ENCODE measurements at regions not wholly inside any gene's neighbourhood (a gene's known extent, or its start where the extent isn't known, plus 50 kb on each side); places are given as distances from the start of the nearest gene placed in this dataset.

DNA sequence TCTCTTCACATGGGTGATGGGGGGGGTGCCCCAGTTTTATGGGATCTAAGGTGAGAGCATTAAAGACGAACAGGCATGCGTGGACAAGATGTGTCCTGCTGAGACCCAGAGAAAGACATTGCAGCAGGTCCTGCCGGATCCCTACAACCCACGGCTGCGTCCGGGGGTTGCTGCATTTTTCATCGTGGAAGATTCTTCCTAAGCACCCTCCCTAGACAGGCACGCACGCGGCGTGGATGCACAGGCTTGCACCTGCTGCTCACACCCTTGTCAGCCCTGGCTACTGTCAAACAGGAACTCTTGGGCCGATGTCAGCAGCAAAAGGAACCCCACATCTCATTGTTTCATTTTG is 280.6 kb upstream of the RTL1 start:
- DNase-seq, result no peak

DNA sequence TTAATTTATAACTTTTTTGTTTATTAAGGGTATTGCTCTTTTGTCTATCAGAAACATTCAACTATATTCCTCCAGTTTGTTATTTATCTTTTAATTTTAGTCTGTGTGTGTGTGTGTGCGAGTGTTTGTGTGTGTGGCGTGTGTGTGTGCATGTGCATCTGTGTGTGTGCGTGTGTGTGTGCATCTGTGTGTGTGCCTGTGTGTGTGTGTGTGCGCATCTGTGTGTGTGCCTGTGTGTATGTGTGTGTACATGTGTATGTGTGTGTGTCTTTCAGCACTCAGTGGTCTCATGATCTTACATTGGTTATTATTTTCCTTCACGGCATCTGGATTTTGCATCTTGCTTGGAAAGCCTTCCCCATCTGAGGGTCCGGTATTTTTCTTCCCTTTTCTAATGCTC is 281.1 kb upstream of the RTL1 start:
- DNase-seq, result no peak

DNA sequence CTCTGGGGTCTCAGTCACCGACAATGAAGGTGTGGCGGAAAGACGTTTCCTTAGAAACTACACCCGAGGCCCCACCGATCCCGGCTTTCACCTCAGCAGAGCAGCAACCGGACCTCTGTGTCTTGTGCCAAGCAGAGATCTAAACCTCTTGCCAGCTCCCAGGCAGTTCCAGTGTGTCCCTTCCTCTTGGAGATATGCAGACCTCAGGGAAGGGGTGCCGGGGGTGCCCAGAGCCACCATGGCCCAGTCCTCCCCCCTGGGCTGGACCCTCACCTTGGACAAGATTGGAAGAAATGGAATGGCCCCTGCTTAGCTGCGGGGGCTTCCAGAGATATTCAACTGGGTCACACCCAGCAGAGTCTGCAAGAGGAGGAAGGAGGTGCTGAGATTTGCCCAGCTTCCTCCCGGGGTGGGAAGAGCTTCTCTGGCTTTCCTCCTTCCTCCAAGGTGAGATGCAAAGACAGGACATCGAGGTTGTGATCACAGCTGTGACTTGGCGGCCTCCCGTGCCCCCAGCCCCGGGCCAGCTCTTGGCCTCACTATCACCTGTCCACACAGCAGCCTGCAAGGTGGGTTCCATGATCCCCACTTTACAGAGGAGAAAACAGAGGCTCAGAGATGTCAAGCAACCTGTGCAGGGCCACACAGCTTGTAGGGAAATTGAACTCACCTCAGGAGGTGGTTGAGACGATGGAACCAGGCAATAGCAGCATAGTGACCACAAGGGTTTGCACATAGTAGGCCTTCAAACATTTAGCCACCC is 281.7 kb upstream of the RTL1 start:
- DNase-seq, result no peak

DNA sequence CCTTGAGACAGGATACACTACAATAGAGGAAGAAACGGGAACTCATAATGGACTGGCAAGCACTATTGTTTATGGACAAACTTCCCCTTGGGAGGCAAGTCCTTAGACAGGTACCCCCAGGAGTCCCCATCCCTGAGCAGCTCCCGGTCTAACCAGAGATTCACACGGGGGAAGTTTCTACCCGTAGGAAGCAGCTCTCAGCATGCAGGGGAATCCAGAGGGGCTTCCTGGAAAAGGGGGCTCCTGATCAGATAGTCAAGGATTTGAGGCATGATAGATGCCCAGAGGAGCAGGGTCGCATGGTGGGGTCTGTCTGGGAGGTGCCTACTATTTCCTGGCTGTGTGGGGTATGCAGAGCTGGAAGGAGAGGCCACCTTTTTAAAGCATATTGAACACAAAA is 282.4 kb upstream of the RTL1 start:
- no peak for DNase-seq

DNA sequence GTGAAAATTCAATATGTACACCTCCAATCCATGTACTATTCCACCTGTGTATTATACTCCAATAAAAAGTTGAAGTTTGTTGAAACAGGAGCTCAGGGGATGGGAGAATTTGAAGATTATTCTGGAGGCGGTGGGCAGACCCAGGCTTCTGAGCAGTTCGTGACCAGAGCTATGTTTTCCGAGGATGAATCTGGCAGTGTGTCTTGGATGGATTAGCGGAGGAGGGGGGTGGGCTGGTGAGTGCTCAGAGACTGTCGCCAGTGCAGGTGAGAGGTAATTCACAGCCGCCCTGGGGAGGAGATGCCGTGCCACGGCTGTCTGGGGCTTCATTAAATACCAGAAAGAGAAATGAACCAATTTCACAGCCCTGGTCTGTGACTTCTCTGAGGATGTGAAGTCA is 283.0 kb upstream of the RTL1 start:
- DNase-seq, result no peak

DNA sequence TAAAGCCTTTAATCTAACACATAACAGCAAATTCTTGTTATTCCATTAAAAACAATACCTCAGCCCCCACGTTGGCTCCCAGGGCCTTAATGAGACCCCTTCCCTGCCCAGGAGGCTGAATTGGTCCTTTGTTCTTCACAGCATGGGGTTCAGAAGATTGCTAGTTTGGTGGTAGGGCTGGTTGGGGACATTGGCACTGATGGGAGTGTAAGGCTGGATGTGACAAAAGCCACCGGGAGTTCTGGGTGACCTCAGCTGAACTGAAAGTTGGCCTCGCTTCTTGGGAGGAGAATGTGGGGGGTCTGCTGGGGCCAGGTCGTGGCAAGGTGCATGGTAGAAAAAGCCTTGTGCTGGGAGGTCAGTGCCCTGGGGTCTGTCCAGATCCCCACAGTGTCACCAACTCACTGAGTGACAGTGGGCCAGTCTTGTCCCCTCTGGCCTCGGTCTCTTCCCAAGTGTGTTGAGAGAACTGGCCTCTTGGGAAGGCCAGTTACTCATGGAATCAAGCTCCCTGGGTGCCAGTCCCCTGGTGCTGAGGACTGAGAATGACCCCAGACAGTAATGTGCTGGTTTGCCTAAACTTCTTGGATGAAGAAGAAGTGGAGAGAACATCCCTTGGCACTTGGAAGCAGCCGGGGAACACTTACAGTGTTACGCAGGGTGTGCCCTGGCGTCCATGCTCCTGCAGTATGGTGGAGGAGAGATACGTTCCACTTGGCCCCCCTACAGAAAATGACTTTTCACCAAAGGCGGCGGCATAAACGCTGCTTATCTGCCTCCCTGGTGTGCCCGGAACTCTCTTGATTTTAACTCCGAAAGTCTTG is 283.7 kb upstream of the RTL1 start:
- DNase-seq, result no peak

DNA sequence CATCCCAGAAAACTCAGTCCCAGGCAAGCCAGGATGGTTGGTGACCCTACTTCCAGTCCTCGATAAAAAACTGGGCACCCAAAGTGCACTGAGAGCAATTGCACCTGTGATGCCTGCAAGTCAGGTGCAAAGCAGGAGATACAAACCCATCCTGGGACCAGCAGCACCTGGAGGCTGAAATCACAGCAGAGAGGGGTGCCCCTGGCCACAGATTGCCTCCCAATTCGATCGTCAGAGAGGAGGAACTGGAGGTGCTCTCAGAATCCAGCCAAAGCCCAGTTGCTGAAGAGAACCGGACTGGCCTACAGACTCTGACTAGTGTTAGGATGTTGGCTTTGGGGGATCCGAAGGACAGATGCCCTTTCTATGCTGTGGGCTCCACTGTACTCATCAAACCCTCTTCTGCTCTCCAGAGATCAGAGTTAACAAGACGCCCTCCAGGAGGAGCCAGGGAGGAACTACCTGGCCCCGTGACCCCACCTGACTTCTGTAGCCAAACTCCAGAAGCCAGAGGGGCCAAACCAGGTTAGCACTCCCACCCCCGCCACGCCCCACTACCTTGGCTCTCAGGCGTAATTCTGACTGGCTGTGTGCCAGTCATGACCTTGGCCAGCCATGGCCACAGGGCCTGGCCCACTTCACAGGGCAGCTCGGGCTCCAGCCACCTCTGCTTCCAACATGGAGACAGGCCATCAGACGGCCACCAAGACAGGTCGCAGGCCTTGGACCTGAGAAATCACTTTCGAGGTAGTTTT is 284.5 kb upstream of the RTL1 start:
- no peak for DNase-seq

DNA sequence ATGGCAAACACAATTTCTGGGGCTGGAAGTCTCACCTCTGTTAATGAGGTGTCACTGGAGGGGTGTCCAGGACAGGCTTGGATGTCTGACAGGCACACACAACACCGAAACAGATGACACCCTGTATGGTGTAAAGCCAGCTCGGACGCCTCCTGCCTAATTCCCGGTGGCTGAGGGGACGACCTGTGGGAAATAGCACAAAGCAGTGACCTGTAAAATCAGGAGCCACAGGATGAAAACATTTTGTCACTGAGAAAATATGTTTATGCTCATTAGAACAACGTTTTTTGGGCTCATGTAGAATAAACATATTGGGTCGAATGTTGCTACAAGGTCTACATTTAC is 285.0 kb upstream of the RTL1 start:
- no peak for DNase-seq

DNA sequence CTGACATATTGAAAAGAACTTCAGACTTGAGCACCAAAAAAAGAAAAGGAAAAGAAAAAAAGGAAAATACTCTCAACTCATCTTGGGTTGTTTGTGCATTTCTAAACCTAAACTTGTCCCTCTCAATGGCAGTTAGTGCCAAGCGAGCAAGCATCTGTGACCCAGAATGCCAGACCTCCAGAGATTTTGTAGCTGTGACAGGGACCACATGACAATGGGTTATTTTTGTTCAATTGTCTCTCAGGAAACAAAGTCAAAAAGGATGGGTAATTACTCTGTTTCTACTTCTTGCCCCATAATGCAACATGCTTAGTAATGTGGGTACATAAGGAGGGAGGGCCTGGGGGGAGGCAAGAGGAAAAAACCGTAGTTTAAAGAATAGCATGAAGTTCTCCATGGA is 285.7 kb upstream of the RTL1 start:
- no peak for DNase-seq

DNA sequence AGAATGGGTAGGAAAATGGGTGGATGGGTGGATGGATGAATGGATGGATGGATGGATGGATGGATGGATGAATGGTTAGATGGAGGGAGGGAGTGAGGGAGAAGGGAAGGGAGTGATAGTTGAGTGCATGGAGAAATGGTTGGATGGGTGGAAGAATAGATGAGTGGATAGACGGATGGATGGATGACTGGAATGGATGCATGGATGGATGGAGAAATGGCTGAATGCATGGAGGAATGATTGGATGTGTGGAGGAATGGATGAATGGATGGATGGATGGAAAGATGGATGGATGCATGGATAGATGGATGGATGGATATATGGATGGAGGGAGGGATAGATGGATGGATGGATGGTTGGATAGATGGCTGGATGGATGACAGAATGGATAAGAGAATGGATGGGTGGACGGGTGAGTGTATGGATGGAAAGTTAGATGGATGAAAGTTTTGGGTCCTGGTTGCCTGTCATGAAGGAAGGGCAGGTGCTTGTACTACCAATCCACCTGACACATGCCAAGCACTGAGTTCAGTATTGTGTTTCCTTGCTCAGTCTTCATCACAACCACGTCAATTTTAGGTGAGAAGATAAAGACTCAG is 286.5 kb upstream of the RTL1 start:
- no peak for DNase-seq

DNA sequence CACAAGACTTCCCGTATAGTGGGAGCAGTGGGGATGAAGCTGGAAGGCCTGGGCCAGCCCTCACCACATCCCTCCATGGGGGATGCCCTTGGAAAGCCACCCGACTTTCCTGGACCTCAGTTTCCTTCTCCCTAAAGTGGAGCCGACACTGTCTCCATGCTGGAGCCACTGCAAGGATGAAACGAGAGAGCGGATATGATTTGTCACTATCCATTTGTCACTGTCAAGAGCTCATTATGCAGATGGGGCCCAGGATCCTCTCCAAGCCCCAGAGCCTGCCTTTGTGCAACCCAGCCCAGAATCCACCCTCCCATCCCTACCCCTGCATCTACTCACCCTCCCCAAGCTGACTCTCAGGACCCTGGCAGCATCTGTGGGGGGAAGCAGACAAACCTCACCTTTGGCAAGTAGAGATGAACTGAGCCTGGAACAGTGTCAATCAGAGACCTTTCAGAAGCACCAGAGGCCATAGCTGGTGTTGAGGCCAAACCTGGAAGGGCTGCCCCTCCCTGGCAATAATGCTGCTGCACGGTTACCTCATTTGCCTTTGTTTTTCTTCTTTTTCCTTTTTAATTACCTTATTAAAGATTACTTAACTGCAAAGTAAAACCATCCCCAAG is 287.7 kb upstream of the RTL1 start:
- DNase-seq, result no peak

DNA sequence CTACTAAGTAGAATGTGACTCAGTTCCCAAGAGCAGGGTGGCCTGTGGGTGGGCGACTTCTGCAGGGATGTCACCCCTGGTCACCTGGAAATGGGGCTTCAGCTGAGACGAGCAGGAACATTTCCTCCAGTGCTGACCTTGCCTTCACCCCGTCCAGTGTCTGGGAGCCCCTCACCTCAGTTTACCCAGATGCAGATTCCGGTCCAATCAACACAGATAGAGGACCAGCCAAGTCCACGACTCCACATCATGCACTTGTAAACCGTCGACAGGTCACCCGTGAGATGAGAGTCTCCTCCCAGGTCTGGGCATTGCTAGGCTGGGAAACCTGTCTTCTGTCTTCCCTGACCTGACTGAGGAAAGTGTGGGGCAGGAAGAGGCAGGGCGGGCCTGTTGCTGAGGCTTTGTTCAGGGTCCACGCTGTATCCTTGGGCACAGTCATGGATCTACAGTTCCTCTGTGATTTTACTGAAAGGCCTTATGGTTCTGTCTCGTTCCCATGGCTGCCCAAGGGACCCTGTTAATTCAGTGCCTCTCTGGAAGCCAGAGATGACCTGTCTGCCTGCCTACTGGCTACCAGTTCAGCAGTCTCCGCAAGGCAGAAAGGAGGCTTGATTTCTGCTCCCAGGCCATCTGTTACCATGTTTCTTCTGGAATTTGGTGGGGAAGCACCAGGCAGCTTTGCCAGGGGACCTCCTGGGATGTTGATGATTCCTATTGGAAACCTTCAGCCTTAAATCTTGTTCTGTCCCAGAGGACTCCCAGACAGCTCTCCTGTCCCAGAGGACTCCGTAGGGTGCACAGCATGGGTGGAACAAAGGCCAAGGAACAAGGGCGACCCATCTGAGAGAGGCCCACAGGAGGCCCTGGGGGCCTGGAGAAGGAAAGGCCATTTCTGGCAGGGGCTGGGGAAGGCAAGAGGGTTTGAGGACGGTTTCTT is 288.5 kb upstream of the RTL1 start:
- DNase-seq, result no peak

DNA sequence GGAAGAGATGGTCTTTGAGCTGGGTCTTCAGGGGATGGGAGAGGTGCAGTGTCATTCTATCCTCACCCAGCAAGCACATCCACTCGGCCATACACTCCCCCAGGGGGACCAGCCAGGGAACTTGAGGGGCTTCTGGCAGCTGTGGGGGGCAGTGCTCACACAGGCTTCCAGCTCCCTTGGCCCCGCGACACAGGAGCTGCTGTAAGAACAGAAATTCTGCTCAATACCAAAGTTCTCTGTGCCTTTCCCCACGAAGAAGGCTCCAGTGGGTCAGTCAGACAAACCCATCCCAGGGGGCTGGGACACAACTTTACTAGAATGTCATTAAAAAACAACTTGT is 289.1 kb upstream of the RTL1 start:
- no peak for DNase-seq

DNA sequence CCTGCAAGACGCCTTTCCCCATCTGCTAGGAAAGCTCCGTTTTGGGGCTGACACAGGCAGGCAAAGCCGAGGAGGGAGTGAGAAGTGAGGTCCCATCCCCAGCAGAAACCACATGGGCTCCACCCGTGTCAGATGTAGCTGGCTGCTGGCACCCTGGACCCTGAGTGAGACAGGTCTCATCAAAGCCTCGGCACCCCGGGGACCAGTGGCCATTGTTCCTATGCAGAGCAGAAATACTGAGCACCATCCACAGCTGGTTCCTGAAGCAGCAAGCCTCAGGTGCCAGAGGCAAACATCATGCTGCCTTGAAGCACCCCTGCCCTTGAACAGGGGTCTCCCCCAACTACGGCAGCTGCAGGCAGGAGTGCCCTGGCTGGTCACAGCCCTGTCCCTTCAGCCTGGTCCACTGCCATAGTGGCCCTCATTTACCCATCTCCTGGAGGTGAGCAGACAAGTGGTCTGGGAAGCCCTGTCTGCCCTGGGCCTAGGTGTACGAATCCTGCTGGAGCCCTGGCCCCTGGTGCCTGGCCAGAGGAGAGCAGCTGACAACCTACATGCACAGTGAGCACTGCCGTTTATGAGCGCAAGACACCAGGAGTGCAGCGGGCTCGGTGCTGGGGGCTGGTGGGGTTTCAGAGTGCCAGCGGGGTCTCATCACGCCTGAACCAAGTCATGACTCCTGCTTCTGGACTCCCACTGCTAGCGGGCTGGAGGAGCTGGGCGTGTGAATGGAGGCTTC is 289.8 kb upstream of the RTL1 start:
- DNase-seq, result no peak

DNA sequence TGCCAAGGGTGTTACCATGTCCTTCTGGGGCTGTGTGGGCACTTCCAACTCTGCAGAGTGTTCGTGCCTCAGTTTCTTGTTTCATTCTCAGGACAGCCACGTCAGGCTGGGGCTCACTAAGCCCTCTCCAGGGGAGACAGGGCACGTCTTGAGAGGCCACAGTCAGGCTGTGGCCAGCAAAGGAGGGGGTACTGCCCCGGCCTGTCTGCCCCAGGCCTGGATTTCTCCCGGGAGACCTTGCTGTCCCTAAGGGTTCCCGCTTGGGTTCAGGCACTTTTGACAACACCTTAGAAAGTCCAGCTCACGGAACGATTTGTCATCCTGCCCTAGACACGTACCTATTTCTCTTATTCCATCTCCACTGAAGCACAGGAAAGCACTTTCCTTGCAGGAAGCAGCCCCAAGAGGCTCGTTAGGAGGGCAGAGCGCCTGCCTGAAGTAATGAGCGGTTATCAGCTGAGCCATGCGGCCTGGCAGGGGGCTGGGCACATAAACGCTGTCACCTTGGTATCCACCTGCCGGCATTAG is 290.4 kb upstream of the RTL1 start:
- DNase-seq, result no peak

DNA sequence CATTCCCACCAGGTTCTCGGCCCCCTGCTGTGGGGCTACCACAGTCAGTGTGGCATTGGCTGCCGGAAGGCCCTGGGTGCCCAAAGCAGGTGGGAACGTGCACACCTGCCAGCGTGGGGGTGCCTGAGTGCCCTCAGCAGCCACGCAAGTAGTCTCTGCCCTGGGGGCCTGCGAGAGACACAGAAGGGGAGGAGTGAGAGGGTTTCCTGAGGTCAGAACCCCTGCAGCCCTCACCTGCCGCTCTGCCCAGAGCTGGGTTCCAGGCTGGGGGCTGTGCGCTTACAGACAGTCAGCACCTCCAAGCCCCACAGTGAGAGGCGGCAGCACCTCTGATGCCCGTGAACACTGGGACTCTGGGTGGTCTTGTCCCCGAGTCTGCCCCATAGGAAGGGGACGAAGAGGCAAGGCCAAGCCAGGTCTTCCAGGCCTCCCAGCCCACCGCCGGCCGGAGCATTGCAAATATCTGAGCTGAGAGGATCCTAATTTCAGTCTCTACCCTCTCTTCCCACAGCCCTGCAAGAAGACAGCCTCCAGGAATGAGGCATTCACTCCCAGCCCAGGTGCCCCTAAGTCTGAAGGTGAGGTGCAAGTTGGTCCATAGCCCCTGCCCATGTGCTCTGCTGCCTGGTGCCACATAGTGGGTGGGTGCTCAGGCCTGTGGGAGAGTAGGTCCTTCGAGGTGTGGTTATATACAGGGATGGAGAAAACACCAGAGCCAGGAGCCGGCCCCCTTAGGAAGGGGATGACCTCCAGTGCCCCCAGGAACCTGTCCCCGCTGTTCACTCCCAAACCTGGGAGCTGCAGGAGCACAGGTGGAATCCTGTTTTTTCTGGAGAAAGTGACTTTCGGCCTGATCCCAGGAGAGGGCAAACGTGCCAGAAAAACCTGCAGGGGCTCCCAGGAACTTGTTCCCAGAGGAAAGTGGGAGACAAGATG is 291.1 kb upstream of the RTL1 start:
- DNase-seq, result no peak

DNA sequence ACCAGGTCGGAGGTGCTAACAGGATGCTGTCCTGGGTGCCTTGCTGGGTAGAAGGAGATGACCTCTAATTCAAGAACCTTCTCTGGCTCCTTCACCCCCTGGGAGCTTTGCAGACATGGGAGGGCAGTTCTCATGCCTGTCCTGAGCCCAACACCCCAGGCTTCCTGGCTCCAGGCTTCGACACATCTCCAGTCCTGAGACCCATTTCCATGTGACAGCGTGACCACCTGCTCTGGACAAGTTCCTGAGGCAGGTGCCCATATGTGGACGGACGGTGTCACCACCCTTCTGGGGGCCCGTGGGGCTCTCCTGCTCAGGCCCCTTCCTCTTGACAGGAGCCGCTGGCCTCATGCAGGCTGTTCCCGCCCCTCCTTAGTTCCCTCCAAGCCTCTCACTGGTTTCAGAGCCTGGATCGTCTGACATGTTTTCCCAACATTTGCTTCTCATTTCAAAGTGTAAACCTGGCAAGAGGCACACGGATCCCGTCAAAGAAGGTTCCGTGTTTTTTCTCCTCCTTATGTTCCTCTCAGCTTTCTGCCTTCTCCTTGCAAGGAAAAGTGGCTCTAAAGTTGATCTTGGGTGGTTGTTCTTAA is 291.9 kb upstream of the RTL1 start:
- DNase-seq, result no peak

DNA sequence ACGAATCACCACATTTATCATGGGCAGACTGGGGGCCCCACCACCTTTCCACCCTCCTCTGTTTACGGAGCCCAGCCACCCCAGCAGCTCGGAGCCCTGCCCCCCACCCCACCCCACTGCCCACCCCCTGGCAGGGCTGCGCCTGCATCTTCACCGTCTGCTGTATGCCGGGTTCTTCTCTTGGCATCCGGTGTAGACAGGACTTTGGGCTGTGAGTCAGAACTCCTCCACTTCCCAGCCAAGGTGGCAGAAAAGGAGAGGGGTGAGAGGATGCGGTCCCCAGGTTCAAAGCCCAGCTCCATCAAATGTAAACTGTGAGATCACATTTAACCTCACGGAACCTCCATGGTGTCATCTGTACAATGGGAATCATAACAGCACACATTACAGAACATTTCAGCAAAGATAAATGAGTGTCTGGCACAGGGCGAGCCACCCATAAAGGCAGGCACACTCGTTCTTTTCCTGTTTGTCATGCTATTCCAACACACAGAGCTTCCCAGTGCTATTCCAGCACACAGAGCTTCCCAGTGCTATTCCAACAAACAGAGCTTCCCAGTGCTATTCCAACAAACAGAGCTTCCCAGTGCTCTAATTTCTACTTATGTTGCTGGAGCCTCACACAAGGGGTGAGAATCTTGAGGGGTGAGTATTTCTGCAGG is 292.7 kb upstream of the RTL1 start:
- DNase-seq, result no peak
